ENCODE measurements at regions not wholly inside any gene's neighbourhood (a gene's known extent, or its start where the extent isn't known, plus 50 kb on each side); places are given as distances from the start of the nearest gene placed in this dataset.

DNA sequence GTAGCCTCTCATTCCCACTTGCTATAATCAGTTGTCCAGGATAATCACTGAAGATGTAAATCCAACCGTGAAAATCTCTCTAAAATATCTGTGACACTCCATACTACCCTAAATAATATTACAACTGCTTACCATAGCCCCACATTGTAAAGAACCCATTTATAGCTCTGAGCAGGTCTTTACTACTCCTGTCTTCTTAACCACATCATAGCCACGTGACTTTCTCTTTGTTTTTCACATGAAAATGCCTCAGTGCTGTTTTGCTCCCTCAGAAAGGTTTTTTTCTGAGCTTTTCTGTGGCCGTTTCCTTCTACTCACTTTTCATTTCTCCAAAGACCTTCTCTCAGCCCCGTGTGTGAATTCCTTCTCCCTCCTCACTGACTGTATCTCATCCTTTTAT, 662.2 kb upstream of the ADARB2 start:
- TF ChIP-seq CTCF (IDR thresholded peaks at IDR 0.05): no peak
- no peak for TF ChIP-seq EP300 (IDR thresholded peaks at IDR 0.05)
- TF ChIP-seq POLR2AphosphoS5 (IDR thresholded peaks at IDR 0.05): no peak
- TF ChIP-seq POLR2A (IDR thresholded peaks at IDR 0.05): no peak
